HFFc6 (cell line): ENCODE measurements at regions not wholly inside any gene's neighbourhood (a gene's known extent, or its start where the extent isn't known, plus 50 kb on each side); places are given as distances from the start of the nearest gene placed in this dataset.
"Not testable (repeated sequence)": the region's sequence is repeated elsewhere in the genome, so short reads cannot be mapped to it uniquely, and the experiment has no call there.

Experiments
- DNase-seq: peaks from one replicate; pipeline ENCODE4 v3.0.0-alpha.2; 2018
- H3K27ac Mint-ChIP-seq: 2 replicates; pipeline ENCODE4 v1.8.0; 2020; ENCODE audit warnings: mild to moderate bottlenecking, mixed read lengths
- H3K27me3 Mint-ChIP-seq: 2 replicates; pipeline ENCODE4 v1.8.0; 2021; ENCODE audit warnings: mild to moderate bottlenecking, moderate library complexity, mixed read lengths; ENCODE audit not compliant: insufficient read depth
- H3K36me3 Mint-ChIP-seq: 2 replicates; pipeline ENCODE4 v1.8.0; 2021; ENCODE audit warnings: low read depth, mixed read lengths
- H3K4me1 Mint-ChIP-seq: 2 replicates; pipeline ENCODE4 v1.8.0; 2020; ENCODE audit warnings: low read depth, mixed read lengths
- H3K4me3 Mint-ChIP-seq: 2 replicates; pipeline ENCODE4 v1.8.0; 2020; ENCODE audit warnings: mild to moderate bottlenecking, moderate library complexity, mixed read lengths
- H3K9me3 Mint-ChIP-seq: 2 replicates; pipeline ENCODE4 v1.8.0; 2020; ENCODE audit warnings: mild to moderate bottlenecking, mixed read lengths
- CTCF ChIP-seq: fragments of 200-600 bp; sonication (generic); IDR thresholded peaks from 2 replicates; pipeline ENCODE4 v1.5.0; 2021; ENCODE audit warnings: antibody characterized with exemption, mild to moderate bottlenecking

- Mint-ChIP-seq H3K4me1 (peaks cover 63% of the 10 kb centered on the region), H3K27me3 (peaks cover 6% of the 10 kb centered on the region; the same call in 1 of the 2 replicates), H3K36me3 (no peaks in the 10 kb centered on the region), H3K9me3 (no peaks in the 10 kb centered on the region), H3K27ac (no peak overlapping the region), H3K4me3 (no peak overlapping the region)
- no peak for DNase-seq
- no peak for TF ChIP-seq CTCF
Measured at GRCh38 chr10:77718957-77719356, 81.3 kb upstream of the KCNMA1 start.

- H3K36me3 Mint-ChIP-seq, H3K27me3 Mint-ChIP-seq, H3K27ac Mint-ChIP-seq, DNase-seq, H3K4me3 Mint-ChIP-seq, H3K9me3 Mint-ChIP-seq: not testable (repeated sequence)
- peaks cover 63% of the 10 kb centered on the region for H3K4me1 Mint-ChIP-seq
Measured at GRCh38 chr10:77718312-77718711, 80.7 kb upstream of the KCNMA1 start.

GRCh38 chr10:77717336-77717735 lies 79.7 kb upstream of the KCNMA1 start:
- Mint-ChIP-seq H3K4me3 (no peak overlapping the region), H3K36me3 (no peaks in the 10 kb centered on the region), H3K27me3 (peaks cover 6% of the 10 kb centered on the region; the same call in 1 of the 2 replicates), H3K9me3 (no peaks in the 10 kb centered on the region), H3K27ac (no peak overlapping the region), H3K4me1 (peaks cover 54% of the 10 kb centered on the region)
- TF ChIP-seq CTCF: no peak
- no peak for DNase-seq

GRCh38 chr10:77716458-77717317 lies 79.1 kb upstream of the KCNMA1 start:
- DNase-seq: no peak
- Mint-ChIP-seq H3K4me1 (peaks cover 55% of the 10 kb centered on the region), H3K4me3 (no peak overlapping the region), H3K27ac (no peak overlapping the region), H3K27me3 (peaks cover 6% of the 10 kb centered on the region; the same call in 1 of the 2 replicates), H3K9me3 (no peaks in the 10 kb centered on the region), H3K36me3 (no peaks in the 10 kb centered on the region)
- TF ChIP-seq CTCF: no peak

- no peak for TF ChIP-seq CTCF
- no peak overlapping the region for H3K4me3 Mint-ChIP-seq
- no peak for DNase-seq
- no peaks in the 10 kb centered on the region for H3K9me3 Mint-ChIP-seq
- H3K27me3 Mint-ChIP-seq: peaks cover 8% of the 10 kb centered on the region
- H3K27ac Mint-ChIP-seq: no peak overlapping the region
- no peaks in the 10 kb centered on the region for H3K36me3 Mint-ChIP-seq
- H3K4me1 Mint-ChIP-seq: peaks cover 66% of the 10 kb centered on the region
Measured at GRCh38 chr10:77715536-77715935, 77.9 kb upstream of the KCNMA1 start.

GRCh38 chr10:77715088-77715487 lies 77.5 kb upstream of the KCNMA1 start:
- DNase-seq: no peak
- Mint-ChIP-seq H3K4me3 (no peak overlapping the region), H3K4me1 (peaks cover 66% of the 10 kb centered on the region), H3K27me3 (peaks cover 8% of the 10 kb centered on the region), H3K9me3 (no peaks in the 10 kb centered on the region), H3K27ac (no peak overlapping the region), H3K36me3 (no peaks in the 10 kb centered on the region)
- peak; percentile 53 for TF ChIP-seq CTCF
